HG03060 (cell line): ENCODE measurements at regions not wholly inside any gene's neighbourhood (a gene's known extent, or its start where the extent isn't known, plus 50 kb on each side); places are given as distances from the start of the nearest gene placed in this dataset.
A peak's percentile ranks its signal among the peaks of the same experiment; 100 is the strongest.

ENCODE experiments used
- ATAC-seq: cut with Tn5 transposase; IDR thresholded peaks from one replicate; pipeline ENCODE4 v1.9.1; 2021; ENCODE audit warnings: low read depth, moderate number of reproducible peaks; ENCODE audit not compliant: unreplicated experiment

DNA sequence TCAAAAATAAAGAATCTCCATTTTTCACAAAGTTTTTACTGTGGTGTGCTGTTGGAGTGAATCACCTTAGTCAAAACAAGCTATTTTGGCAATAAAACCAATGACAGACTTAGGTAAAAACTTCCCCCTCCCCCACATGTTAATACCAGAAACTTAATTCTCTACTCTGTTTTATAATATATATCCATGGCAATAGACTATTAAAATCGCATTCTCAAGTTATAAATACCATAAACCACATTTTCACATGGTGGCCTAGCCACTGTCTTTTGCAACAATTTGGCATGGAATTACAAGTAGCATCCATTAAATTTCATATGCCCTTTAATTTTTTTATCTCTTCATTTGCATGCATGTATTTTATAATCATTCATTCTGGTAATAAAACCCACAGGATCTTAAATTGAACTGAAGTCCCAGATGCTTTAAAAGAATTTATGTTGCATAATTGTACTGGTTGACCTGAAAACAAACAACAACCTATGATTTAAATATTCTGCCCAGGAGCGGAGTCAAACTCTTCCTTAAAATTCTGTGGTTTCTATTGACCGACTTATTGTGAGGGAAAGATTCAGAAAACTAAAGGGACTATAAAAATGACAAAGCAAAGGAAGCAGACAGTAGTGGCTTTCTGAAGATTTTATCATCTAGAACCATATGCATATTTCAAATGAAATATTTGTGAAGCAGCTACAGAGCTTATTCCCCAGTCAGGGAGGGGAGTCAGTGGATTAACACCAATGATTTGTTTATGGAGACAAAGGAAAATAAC lies 229.0 kb upstream of the TBL1XR1 start:
- no peak for ATAC-seq

GRCh38 chr3:177426878-177427495 lies 229.7 kb upstream of the TBL1XR1 start:
- peak; percentile 97 for ATAC-seq

DNA sequence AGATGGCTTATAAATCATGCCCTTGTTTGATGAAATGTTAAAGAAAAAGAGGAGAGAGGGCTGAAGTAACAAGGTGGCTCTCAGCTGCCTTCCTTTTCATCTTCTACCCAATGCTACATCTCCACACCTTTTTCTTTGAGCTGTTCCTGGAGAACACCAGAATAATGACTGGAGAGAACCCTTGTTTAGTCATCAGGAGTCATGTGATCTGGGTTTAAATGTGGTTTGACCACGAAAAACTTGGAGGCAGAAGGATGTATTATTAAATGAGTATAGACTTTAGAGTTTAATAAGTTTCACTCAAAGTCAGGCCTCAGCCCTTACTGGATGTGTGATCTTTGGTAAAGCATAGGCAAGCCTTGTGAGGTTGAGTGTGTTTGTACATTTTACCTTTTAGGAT lies 230.3 kb upstream of the TBL1XR1 start:
- peak; percentile 4 for ATAC-seq

DNA sequence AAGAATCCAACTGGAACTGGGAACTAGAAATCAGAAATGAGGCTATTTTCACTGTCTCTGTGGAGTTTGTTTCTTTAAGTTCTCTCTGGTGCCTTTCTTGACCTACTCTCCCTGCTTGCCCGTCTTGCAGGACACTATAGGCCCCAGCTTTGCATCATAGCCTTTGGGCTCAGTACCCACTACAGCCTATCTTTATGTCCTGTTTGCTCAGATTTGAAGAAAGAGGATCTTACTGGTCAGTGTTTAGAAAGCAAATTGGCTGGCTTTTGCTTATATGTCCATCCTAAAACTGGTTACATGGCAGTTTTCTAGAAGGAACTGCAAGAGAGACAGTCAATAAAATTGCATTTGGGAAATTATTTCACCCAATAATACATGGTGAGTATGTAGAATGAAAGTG lies 231.8 kb upstream of the TBL1XR1 start:
- ATAC-seq, result no peak

GRCh38 chr3:177429771-177430170 lies 232.5 kb upstream of the TBL1XR1 start:
- ATAC-seq, result no peak

GRCh38 chr3:177430653-177431052 lies 233.4 kb upstream of the TBL1XR1 start:
- ATAC-seq, result no peak

- no peak for ATAC-seq
These were observed 234.4 kb upstream of the TBL1XR1 start for GRCh38 chr3:177431525-177432176.

DNA sequence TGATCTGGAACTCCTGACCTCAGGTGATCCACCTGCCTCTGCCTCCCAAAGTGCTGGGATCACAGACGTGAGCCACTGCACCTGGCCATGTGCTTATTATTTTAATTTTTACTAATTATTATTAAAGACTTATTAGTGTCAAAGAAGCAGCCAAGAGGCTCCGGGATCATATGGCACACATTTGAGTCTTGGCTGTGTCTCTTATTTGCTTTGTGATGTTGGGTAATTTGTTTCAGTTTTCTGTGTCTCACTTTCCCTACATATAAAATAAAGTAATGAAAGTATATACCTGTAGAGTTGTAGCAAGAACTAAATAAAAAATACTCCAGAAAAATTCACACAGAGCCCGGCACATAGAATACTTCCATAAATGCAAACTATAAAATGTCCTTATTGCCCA lies 238.0 kb upstream of the TBL1XR1 start:
- no peak for ATAC-seq

- no peak for ATAC-seq
These were observed 240.4 kb upstream of the TBL1XR1 start for GRCh38 chr3:177437513-177438337.

DNA sequence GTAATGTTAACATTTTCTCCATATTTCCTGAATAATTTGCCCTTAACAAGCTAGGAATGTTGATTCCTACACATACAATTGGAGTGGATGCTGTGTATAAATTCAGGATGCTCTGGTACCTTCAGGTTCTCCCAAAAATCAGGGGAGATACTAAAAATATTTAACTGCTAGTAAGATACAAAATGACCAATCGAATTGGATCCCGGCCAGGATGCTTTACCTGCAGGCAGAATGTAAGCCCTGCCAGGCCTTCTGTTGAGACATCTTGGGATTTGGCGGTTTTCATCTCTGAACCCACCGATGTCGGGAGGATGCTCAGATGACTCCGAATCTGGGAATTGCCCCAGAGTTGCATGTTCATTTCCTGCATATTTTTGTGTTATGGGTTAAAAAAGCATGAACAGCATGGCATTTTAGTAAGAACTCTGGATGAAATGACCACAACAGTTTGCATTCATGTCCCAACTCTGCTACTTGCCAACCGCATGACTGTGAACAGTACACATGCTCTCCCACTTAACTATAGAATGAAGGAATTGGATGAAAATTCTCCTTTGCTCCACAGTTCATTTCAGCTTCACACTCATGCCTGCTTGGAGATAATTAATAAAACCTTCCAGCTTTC lies 241.4 kb upstream of the TBL1XR1 start:
- no peak for ATAC-seq

- ATAC-seq, result no peak
These were observed 242.5 kb upstream of the TBL1XR1 start for GRCh38 chr3:177439694-177440269.

GRCh38 chr3:177440456-177441104 lies 243.3 kb upstream of the TBL1XR1 start:
- ATAC-seq, result no peak

DNA sequence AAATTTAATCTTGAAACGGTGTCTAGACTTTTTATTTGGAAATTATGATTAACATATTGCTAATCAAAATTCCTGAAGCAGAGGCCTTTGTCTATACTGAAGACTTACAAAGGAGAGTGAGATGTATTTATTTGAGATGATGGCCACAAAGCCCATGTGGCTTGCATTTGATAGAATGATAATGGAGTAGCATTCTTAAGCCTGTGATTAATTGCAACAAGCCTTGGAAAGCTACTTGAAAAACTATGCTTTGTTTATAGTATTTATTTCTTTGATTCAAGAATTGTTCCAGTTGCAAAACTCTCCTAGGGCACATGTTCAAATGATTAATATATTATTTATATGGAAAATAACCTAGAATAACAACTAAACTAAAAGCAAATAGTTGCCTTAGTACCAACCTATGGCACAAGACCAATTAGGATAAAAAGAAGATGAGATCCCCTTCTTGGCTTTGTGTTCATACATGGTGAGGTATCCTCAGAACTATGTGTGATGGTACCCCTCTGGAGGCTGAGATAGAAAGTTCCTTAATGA lies 244.1 kb upstream of the TBL1XR1 start:
- ATAC-seq, result no peak

DNA sequence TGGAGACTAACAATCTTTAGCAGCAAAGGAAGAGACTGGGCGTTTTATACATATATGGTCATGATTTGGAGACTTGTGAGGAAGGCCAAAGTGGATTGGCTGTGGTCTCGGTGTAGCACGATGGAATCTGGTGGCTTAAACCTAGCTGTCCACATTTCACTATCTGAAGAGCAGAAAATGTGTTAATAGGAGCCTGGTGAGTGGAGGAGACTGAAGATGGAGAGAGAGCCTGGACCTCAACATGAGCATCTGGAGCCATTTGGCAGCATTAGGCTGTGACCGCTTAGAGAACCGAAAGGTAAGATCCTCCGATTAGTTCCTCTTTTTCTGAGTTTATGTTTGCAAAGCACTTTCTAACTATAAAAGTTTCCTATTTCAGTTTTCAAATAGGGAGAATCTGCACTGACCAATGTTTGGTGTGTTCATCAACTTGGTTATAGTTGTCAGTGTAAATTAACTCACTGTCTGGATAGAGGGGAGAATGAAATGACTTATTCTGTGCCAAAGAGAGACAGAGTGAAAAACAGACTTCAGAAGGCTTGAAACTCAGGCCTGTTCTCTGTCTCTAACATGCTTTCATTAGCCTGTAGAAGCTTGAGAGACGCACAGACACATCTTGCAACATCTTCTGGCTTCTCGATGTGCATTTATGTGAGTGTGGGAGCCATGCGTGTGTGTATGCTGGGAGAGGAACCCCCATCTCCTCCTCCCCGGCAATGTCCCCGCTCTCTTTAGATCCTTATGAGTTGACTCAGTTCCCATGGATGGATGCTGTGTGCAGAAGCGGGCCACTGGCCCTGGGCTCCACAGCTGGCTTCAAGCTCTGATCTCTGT lies 244.7 kb upstream of the TBL1XR1 start:
- peak; percentile 98 for ATAC-seq

DNA sequence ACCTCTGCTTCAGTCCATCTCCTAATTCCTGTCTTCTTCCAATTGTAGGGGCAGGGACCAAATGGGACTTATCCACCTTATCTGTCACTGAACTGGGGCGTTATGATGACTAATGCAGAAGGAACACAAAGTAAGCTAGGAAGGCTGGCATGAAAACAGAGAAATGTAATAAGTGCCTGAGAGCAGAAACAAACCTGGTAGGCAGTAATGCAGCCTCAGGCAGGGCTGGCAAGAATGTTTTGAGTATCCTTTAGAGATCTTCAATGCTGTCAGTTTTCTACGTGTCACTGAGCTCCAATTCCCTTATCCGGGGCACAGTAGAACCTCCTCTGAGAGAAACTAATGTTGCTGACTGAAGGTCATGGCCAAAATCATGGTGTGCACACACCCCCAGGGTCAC lies 246.2 kb upstream of the TBL1XR1 start:
- ATAC-seq, result no peak

DNA sequence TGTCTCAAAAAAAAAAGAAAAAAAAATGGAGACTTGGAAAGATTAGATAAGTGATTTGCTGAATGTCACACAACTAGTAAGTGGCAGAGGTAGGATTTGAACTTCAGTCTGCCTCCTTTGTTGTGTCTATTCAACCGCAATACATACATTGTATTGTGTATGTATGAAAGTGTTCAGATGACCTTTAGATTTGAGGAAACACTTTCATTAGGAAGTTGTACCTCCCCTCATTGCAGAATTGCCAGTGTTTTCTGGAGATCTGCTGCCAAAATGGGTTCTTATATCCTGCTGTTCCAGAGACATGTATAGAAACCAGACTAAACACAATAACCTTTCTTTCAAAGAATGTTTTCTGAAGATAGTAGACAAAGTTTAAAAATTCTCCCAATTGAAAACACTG lies 247.4 kb upstream of the TBL1XR1 start:
- ATAC-seq, result no peak

GRCh38 chr3:177445549-177445948 lies 248.3 kb upstream of the TBL1XR1 start:
- no peak for ATAC-seq

DNA sequence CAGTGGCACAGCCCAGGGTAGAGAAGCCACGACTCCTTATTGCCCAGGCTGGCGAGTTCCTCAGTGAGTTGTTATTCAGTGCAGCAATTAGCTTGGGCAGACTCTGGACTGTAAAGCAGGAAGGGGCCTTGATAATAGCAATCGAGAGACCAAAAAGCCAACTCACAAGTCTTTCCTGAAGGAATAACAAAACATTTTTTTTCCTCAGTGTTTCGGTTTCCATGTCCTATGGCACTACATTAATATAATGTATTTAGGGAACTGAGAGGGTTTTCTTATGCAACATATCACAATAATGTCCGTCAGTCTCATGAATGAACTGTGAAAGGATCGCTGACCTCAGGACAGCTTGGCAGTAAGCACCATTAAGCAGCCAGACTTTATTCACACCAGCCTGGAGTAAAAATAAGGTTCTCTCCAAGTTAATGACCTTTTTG lies 248.9 kb upstream of the TBL1XR1 start:
- no peak for ATAC-seq
